Astrocyte (in vitro differentiated cells and primary cell): ENCODE measurements at regions not wholly inside any gene's neighbourhood (a gene's known extent, or its start where the extent isn't known, plus 50 kb on each side); places are given as distances from the start of the nearest gene placed in this dataset.
A peak's percentile ranks its signal among the peaks of the same experiment; 100 is the strongest.

Source experiments
- DNase-seq: peaks from one replicate; pipeline ENCODE4 v3.0.0-alpha.2; 2010; ENCODE audit warnings: low read depth
- FAIRE-seq: peaks from 2 replicates; lab custom pipeline; 2011; peaks lifted over from hg19 to GRCh38; lab: Jason Lieb, UNC
- H2AFZ ChIP-seq: 2 replicates; pipeline ENCODE4 v1.6.0; 2012; ENCODE audit warnings: low read depth, low read length, inconsistent platforms
- H3K27ac ChIP-seq: 2 replicates; pipeline ENCODE4 v1.5.1; 2011; ENCODE audit warnings: low read depth, low read length, inconsistent platforms
- H3K27me3 ChIP-seq: 2 replicates; pipeline ENCODE4 v1.6.0; 2011; ENCODE audit warnings: low read length, inconsistent platforms; ENCODE audit not compliant: insufficient read depth
- H3K36me3 ChIP-seq: 2 replicates; pipeline ENCODE4 v1.5.1; 2011; ENCODE audit warnings: low read length, inconsistent platforms; ENCODE audit not compliant: insufficient read depth
- H3K4me1 ChIP-seq: 2 replicates; pipeline ENCODE4 v1.5.1; 2011; ENCODE audit warnings: low read length, inconsistent platforms; ENCODE audit not compliant: insufficient read depth
- H3K4me2 ChIP-seq: 2 replicates; pipeline ENCODE4 v1.6.0; 2012; ENCODE audit warnings: low read length, inconsistent platforms
- H3K4me3 ChIP-seq: 2 replicates; pipeline ENCODE4 v1.5.1; 2011; ENCODE audit warnings: low read depth, mild to moderate bottlenecking, low read length, inconsistent platforms; ENCODE audit not compliant: insufficient read depth
- H3K79me2 ChIP-seq: 2 replicates; pipeline ENCODE4 v1.6.0; 2012; ENCODE audit warnings: mild to moderate bottlenecking, low read length, inconsistent platforms; ENCODE audit not compliant: insufficient read depth
- H3K9ac ChIP-seq: 2 replicates; pipeline ENCODE4 v1.6.0; 2012; ENCODE audit warnings: mild to moderate bottlenecking, low read length, inconsistent platforms
- H3K9me3 ChIP-seq: 2 replicates; pipeline ENCODE4 v1.5.1; 2012; ENCODE audit warnings: low read depth, mild to moderate bottlenecking, low read length, inconsistent platforms; ENCODE audit not compliant: insufficient read depth
- H4K20me1 ChIP-seq: 2 replicates; pipeline ENCODE4 v1.6.0; 2012; ENCODE audit warnings: low read length, inconsistent platforms; ENCODE audit not compliant: insufficient read depth
- H3K27ac Mint-ChIP-seq: one replicate; pipeline ENCODE4 v1.8.0; 2021; ENCODE audit warnings: mild to moderate bottlenecking, mixed read lengths; ENCODE audit not compliant: unreplicated experiment
- H3K27me3 Mint-ChIP-seq: one replicate; pipeline ENCODE4 v1.8.0; 2021; ENCODE audit warnings: low read depth, mixed read lengths; ENCODE audit not compliant: unreplicated experiment
- H3K36me3 Mint-ChIP-seq: one replicate; pipeline ENCODE4 v1.8.0; 2021; ENCODE audit warnings: low read depth, mixed read lengths; ENCODE audit not compliant: unreplicated experiment
- H3K4me1 Mint-ChIP-seq: one replicate; pipeline ENCODE4 v1.8.0; 2021; ENCODE audit warnings: low read depth, mixed read lengths; ENCODE audit not compliant: unreplicated experiment
- H3K4me3 Mint-ChIP-seq: one replicate; pipeline ENCODE4 v1.8.0; 2021; ENCODE audit warnings: mild to moderate bottlenecking, moderate library complexity, mixed read lengths; ENCODE audit not compliant: unreplicated experiment
- H3K9me3 Mint-ChIP-seq: one replicate; pipeline ENCODE4 v1.8.0; 2021; ENCODE audit warnings: mild to moderate bottlenecking, mixed read lengths; ENCODE audit not compliant: unreplicated experiment
- EZH2 ChIP-seq: IDR thresholded peaks from 2 replicates; pipeline ENCODE4 v1.6.1; 2012; ENCODE audit warnings: mild to moderate bottlenecking, low read length, inconsistent platforms; ENCODE audit not compliant: insufficient read depth
- TF ChIP-seq, protein P1 (sequence below): IDR thresholded peaks from 2 replicates; pipeline ENCODE4 v1.5.1; 2011; ENCODE audit warnings: low read depth, mild to moderate bottlenecking, inconsistent platforms, low read length, moderate library complexity; ENCODE audit not compliant: insufficient read depth

DNA sequence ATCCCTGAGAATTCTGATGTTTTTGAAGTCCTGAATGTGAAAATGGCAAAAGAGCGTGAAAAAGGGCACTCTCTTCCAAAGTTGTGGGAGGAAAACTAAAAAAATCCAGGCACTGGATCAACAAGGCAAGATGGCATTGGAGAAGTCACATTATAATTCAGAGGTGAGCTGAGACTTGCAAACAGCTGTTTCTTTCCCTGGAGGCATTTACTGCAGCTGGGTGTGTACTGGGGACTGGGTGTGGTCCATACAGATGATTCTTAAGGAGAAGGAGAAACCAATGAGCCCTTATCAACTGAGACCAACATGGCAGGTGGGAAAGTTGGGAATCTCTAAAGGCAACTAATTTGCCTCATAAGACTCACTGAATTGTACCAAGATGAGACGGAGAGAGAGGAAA is 313.9 kb downstream of the TRIB2 start:
- no peak for FAIRE-seq
- H3K4me3 Mint-ChIP-seq = no peak overlapping the region
- Histone ChIP-seq H3K9me3 (no peaks in the 10 kb centered on the region), H3K4me2 (no peak overlapping the region), H3K79me2 (no peaks in the 10 kb centered on the region), H3K4me1 (no peaks in the 10 kb centered on the region), H3K36me3 (no peaks in the 10 kb centered on the region), H3K27me3 (no peaks in the 10 kb centered on the region), H3K9ac (no peak overlapping the region), H3K4me3 (no peak overlapping the region), H2AFZ (no peak overlapping the region), H3K27ac (no peak overlapping the region), H4K20me1 (no peaks in the 10 kb centered on the region)
- H3K36me3 Mint-ChIP-seq = no peaks in the 10 kb centered on the region
- no peak overlapping the region for H3K27ac Mint-ChIP-seq
- H3K4me1 Mint-ChIP-seq = peaks cover 3% of the 10 kb centered on the region
- no peaks in the 10 kb centered on the region for H3K27me3 Mint-ChIP-seq
- TF ChIP-seq, protein P1, sequence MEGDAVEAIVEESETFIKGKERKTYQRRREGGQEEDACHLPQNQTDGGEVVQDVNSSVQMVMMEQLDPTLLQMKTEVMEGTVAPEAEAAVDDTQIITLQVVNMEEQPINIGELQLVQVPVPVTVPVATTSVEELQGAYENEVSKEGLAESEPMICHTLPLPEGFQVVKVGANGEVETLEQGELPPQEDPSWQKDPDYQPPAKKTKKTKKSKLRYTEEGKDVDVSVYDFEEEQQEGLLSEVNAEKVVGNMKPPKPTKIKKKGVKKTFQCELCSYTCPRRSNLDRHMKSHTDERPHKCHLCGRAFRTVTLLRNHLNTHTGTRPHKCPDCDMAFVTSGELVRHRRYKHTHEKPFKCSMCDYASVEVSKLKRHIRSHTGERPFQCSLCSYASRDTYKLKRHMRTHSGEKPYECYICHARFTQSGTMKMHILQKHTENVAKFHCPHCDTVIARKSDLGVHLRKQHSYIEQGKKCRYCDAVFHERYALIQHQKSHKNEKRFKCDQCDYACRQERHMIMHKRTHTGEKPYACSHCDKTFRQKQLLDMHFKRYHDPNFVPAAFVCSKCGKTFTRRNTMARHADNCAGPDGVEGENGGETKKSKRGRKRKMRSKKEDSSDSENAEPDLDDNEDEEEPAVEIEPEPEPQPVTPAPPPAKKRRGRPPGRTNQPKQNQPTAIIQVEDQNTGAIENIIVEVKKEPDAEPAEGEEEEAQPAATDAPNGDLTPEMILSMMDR = no peak
- no peak for TF ChIP-seq EZH2
- no peak for DNase-seq
- no peaks in the 10 kb centered on the region for H3K9me3 Mint-ChIP-seq

DNA sequence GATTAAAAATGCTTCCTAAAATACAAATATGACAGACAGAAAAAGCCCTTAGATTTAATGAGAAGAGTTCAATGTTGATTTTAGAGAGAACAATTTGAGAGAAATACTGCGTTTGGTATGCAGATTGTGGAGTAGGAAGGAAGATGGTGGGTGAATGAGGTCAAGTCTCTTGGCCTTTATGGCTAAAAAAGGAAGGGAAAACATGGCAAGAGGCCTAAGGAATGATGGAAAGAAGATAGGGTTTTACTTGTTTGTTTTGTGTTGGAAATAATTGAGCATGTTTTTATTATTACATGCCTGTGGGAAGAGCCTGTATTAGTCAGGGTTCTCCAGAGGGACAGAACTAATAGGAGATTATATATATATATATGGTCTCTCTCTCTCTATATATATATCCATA is 318.1 kb downstream of the TRIB2 start:
- H3K27me3 ChIP-seq = no peaks in the 10 kb centered on the region
- no peaks in the 10 kb centered on the region for H4K20me1 ChIP-seq
- no peak overlapping the region for H2AFZ ChIP-seq
- H3K27ac ChIP-seq = no peak overlapping the region
- no peaks in the 10 kb centered on the region for H3K79me2 ChIP-seq
- Mint-ChIP-seq H3K4me1 (peaks cover 3% of the 10 kb centered on the region), H3K4me3 (no peak overlapping the region), H3K9me3 (peaks cover 3% of the 10 kb centered on the region), H3K27ac (no peak overlapping the region), H3K27me3 (no peaks in the 10 kb centered on the region), H3K36me3 (no peaks in the 10 kb centered on the region)
- H3K36me3 ChIP-seq = no peaks in the 10 kb centered on the region
- H3K4me3 ChIP-seq = no peak overlapping the region
- no peak overlapping the region for H3K4me2 ChIP-seq
- FAIRE-seq = no peak
- H3K9me3 ChIP-seq = no peaks in the 10 kb centered on the region
- no peak for TF ChIP-seq EZH2
- TF ChIP-seq, protein P1 = no peak
- DNase-seq = peak; percentile 20
- no peak overlapping the region for H3K9ac ChIP-seq
- no peaks in the 10 kb centered on the region for H3K4me1 ChIP-seq

DNA sequence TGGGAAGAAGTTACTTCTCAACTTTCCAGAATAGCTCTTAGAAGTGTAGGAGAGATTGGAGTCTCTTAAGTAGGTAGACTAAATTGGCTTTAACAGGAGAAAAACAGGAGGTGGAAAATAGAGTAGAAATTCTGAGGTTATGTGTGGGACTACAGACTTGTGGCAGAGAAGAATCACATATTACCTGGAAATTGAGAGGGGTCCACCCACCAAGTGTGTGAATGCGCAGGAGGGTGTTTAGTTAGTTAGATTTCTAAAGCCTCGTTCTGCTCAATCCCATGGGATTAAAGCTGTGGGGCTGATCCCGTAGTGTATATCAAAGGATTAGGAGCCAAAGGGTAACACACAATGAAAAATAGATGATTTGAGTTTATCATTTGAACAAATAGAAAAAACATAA is 319.1 kb downstream of the TRIB2 start:
- H3K4me1 Mint-ChIP-seq = peaks cover 3% of the 10 kb centered on the region
- Histone ChIP-seq H3K4me1 (no peaks in the 10 kb centered on the region), H3K9ac (no peak overlapping the region), H3K27ac (no peak overlapping the region), H3K4me2 (no peak overlapping the region), H3K27me3 (no peaks in the 10 kb centered on the region), H3K9me3 (no peaks in the 10 kb centered on the region), H3K79me2 (no peaks in the 10 kb centered on the region), H3K36me3 (no peaks in the 10 kb centered on the region), H3K4me3 (no peak overlapping the region), H4K20me1 (no peaks in the 10 kb centered on the region), H2AFZ (no peak overlapping the region)
- DNase-seq (no peak), FAIRE-seq (no peak)
- TF ChIP-seq EZH2 = no peak
- TF ChIP-seq, protein P1 = no peak
- H3K9me3 Mint-ChIP-seq = peaks cover 5% of the 10 kb centered on the region
- H3K36me3 Mint-ChIP-seq = no peaks in the 10 kb centered on the region
- H3K4me3 Mint-ChIP-seq = no peak overlapping the region
- no peak overlapping the region for H3K27ac Mint-ChIP-seq
- H3K27me3 Mint-ChIP-seq = no peaks in the 10 kb centered on the region
